ENCODE measurements at regions not wholly inside any gene's neighbourhood (a gene's known extent, or its start where the extent isn't known, plus 50 kb on each side); places are given as distances from the start of the nearest gene placed in this dataset.
"Not testable (repeated sequence)": the region's sequence is repeated elsewhere in the genome, so short reads cannot be mapped to it uniquely, and the experiment has no call there.

DNA sequence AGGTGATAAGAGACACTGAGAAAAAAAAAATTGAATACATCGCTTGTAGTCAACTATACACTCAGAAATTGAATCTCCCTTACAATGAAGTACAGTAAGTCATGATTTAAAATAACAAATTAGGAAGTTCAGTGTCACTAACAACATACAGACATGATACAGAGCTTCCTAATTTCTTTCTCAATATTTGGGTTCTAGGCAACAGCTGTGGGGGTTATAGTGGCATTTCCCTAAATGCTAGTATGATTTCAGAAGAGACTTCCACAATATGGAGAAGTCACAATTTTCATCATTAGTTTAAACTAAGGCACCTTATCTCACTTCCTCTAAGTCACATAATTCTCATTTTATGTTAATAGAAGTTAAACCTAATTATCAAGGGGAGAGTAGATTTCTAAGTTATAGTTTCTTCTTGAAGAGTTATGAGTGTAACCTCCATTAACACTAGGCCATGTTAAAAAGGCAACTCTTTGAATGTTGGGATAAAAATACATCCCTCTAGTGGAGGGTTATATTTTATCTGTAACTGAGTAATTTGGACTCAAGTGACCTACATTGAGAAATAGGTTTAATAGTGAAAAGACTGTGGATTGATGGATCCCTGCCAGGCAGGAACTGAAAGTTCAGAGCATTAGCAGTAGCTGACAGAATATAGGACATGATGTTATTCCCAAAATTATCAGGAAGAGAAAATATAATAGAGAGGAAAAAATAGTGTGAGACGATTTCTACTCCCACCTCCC, 286.0 kb upstream of the SUCLG2 start:
- DNase-seq = no peak

DNA sequence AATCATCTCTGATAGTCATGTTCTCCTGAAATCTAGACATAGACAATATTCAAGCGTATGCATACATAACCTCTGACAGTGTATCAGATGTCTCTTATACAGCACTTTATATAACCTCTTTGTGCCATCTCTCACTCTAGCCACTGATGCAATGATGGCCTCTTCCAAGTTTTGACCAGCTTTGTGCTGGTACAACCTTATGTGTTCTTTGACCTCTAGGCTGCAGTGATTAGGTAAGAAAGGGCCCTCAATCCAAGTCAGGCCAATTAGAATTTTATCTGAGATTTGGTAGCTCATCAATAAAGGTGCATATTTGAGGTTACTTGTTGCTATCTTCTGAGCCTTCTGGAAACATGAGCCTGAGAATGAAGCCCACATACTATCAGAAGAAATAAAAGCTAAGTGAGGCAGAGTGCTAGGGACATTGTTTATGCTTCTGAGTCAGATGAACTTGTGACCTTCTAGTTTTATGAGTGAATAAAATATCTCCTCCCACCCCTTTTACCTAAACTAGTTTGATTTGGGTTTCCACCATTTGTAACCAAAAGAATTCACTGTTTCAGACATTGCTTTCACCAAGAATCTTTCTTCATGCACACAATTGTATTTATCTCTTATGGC, 283.2 kb upstream of the SUCLG2 start:
- no peak for DNase-seq

DNA sequence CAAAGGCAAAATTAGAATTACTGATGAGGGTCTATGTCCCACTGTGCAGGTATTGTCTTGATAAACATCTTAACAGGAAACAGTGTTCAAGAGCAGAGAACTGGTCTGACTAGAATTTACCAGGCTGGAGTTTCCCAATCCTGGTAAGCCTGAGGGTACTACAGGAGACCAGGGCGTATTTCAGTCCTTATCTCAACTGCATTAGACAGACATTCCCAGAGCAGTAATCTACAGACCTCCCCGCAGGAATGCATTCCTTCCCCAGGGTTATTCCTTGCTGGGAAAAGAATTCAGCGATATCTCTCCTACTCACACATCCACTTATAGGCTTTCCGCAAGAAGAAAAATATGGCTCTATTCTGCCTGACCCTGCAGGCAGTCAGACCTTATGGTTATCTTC, 276.0 kb upstream of the SUCLG2 start:
- not testable (repeated sequence) for DNase-seq

DNA sequence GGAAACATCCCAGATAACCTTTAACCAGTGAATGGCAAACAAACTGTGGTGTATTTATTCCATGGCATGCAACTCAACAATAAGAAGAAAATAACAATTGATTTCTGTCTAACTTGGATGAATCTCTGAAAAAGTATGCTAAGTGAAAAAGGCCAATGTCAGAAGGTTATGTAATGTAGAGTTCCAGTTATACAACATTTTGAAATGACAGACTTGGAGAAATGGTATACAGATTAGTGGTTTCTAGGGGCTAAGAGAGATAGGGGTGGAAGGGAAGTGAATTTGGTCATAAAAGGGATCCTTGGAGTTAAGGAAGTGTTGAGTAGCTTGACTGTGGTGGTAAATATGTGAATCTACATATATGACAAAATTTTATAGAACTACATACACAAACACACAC, 269.4 kb upstream of the SUCLG2 start:
- DNase-seq = no peak

DNA sequence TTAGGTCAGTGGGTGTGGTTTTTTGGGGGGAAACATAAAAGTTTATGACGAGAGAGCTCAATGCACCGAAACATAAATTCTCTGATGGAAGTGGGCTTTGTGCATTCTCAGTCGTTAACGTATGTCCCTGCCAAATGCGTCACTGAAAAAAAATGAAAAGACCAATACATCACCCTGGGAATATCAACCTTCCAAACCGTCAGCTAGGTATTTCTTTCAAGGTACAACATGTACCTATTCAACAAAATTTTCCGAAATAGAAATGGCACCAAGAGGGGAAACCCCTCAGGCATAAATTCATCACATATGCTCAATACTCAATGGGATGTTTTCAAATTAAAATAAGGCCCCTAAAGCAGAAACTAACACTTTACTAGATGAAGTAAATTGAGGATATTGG, 266.6 kb upstream of the SUCLG2 start:
- no peak for DNase-seq

DNA sequence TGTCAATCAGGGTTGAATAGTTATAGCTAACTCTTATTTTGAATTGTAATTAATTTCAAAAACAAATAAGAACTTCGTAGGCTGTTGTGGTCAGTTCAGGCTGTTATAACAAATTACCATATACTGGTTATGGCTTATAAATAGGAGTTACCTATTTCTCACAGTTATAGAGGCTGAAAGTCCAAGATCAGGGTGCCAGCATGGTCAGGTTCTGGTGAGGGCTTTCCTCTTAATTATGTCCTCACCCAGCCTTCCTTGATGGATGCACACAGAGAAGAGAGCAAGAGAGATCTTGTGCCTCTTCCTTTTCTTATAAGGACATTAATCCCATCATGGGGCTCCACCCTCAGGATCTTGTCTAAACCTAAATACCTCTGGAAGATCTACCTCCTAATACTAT, 265.9 kb upstream of the SUCLG2 start:
- no peak for DNase-seq

DNA sequence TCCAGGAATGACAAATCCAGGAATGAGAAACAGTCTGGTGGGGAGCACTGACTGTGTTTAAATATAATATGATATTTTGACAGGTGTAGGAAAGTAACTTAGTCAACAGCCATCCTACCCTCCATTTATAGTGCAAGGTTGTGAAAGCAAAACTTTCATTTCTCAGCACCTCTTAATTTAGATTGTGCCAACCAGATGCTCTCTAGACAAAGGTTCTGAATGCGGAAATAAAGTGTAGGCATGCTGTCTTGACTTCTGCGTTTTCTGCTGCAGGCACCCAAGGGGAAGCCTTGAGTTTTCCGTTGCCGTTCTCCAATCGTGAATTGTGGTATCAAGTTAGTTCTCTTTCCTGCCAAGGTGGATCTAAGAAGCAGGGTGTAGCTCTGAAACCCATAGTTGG, 261.9 kb upstream of the SUCLG2 start:
- no peak for DNase-seq

DNA sequence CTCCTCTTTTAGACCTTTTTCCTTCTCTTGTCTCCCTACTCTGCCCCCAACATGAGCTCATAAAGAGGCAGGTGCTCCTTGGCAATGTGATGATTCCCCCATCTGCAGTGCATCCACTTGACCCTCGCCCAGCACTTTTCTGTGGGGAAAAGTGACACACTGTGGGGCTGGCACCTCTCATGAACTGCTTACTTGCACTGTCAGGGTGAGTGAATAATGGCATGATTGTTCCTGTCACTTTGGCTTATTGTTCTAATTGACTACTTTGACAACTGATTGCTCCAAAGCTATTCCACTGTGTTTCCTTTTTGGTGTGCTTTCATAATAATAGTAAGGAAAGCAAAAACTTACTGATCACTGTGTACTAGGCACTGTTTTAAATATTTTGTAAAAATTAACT, 253.3 kb upstream of the SUCLG2 start:
- DNase-seq = no peak

DNA sequence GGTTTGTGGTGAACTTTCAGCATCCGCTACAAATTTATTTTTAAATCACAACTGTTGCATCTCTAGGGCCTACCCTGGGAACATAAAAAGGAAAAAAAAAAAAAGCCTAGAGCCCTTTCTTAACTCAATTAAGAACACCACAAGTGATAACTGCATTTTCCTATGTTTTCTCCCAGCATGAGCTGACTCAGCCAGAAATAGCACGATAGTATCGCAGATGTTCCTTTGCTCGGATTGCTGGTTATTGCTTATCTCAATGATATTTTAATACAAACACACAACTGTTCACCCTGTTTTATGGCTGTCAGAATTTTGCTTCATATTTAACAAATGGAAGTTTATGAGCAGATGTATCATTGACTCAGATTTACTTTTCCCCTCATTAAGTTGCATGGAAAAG, 251.8 kb upstream of the SUCLG2 start:
- no peak for DNase-seq

DNA sequence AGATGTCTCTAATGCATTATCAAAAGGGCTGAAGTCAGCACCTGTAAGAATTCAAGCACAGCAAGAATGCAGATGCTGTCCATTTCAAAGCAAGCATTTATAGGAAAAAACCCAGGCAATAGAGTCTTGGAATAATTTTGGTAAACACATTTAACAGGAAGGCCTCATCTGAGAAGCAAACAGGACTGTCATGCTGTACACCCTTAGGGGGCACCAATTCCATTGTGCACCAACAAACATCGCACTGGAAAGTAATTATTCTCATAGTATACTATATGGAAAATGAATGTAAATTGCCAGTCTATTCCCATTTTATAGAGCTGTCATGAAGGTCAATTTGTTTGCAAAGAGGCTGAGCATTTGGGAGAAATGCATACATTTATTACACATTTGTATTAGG, 247.3 kb upstream of the SUCLG2 start:
- no peak for DNase-seq

DNA sequence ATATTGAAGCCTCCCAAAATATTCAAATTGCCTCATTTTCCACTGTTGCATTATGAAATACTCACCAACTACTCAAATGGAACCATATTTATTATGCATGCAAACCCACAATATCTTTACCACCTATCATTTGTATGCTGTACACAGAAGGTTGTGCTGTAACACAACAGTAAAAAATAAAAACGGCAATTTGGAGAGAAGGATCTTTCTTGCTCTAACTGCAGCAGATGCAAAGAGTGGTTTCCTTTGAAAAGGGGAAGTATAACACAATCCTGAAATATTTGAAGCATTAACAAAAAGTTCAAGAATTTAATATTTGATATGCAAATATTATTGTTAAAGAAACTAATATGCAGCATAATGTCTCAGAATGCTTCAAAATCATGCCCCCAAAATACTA, 244.5 kb upstream of the SUCLG2 start:
- no peak for DNase-seq

DNA sequence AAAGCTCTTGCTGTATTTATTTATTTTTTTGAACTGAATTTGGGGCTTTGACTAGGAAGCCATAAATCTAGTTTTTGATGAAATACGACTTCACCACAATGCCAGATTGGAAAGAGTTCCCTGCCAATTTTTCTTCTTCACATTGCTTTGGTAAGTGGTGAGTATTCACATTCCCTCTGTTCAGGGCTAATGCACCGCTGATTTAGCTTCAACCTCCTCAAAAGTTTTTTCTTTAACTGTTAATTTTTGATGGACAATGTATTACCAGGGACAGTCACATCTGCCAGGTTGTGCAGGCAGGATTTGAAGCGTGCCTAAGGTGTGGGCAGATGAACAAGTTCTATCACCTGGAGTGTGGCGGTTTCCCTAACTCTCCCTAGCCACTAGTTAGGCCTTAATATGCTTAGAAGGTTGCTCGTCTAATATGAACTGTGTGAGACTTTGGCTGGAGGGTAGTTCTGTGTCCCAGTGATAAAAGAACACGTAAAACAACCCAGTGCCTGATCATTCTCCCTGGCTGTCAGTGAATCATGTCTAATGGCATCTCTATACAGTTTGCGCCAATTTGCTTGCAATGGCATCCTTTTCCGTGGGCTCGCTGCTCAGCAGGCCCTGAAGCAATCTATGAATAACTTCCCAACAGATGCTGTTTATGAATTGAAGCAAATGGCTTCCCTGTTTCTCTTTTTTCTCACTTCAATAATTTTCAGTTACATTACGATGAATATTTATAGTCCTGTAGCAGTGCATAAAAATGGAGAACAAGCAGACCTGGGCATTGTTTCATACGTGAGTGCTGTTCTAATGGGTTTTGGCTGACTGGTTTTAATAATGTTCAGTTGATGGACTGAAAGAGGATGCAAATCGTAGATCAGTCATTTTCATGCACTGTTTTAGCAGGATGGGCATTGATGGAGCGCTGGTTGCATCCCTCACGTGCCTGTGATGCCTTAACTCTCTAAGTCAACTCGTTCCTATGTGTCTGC, 243.2 kb upstream of the SUCLG2 start:
- DNase-seq = no peak

DNA sequence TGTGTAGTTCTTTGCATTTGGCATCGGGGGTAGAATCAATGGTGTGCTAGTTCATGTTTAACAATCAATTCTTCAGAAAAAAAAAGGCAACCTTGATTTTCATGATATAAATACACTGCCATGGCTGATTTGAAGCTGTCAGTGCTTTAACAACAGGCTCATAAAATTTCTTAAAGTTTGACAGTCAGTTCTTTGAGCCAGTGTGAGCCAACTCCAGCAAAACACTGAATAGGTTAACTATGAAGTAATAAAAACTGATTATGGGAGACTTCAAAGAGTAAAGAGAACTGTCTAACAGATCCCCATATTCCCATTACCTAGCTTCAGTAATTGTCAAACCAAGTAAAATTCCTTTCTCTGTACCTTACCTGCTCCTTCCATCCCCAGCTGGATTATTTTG, 241.7 kb upstream of the SUCLG2 start:
- DNase-seq = no peak

DNA sequence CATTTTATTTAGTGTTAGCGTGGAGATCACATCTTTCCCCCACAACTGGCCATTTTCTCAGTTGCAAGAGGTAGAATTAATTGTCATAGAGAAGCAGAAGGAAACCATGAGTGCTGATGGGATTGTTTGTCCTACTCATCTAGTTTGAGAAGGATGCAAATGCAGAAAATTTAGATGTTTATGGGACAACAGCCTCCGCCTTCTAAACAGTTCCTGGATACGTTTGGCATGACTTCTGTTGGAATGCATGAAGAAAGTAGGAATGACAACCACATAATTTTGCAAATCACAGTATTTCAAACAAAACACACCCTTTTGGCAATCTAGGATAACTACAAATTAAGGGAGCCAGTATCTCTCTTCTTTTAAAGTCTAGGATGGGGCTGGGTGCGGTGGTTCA, 240.1 kb upstream of the SUCLG2 start:
- DNase-seq = no peak

DNA sequence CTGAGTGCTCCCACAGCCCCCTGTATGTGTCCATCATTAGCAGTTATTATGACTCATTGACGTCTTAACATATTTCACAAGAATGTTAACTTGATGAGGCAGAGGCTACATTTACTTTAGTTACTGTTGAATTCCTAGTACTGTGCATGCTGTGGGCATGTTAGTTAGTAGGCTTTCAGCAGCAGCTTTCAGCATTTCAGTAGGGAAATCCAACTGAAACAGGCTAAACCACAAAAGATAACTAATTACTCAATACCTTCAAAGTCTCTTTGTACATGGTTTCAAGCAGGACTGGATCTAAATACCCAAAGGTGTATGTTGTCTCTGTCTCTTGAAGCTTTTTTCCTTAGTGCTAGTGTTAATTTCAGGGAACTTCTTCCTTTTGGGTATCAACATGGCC, 229.9 kb upstream of the SUCLG2 start:
- DNase-seq = no peak

DNA sequence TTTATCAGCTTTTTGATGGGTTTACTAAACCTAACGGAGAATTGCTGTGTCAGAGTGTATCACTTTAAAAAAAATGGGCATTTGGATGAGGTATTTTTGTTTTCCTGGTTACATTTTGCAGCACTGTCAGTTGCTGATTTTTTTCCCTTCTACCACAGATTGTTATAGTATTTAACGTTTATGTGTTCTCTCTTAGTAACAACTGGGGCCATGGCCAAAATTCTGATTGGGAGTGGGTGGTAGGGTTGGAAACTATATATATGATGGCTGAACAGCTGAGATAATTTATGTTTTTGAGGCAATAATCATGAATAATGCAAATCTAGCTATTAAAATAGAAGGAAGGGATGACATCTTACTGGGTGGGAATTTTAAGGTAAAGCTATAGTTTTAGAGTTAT, 229.4 kb upstream of the SUCLG2 start:
- no peak for DNase-seq

DNA sequence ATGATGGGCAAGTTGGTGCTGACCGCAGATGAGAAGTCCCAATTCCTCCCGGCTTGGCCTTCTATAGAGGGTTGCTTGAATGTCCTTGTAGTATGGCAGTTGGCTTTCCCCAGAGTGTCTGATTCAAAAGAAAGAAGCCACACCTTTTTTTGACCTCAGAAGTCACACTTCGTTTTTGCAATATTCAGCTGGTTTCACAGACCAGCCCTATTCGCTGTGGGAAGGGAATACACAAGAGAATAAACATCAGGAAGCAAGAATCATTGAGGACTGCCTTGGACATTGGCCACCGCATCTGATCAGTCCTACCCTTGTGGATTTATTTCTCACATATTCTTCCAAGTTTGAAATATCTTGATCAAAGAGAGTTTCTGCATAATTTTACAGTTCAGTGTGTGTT, 228.6 kb upstream of the SUCLG2 start:
- DNase-seq = no peak

DNA sequence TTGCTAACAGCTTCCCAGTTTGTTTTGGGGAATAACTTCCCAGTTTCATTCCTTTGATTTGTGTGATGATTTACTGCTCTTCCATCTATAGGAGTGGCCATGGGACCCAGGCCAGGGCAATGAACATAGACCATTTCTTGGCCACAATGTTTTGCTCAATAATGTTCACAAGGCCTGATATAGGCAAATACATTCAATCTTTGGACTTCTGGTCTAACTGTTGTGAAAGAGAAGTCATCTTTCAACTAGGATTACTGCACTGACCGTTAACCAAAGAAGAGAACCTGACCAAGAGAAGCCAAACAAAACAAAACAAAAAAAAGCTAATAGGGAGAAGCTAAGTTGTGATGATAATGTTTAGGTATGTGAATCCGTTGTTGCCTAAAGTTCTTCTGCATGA, 221.8 kb upstream of the SUCLG2 start:
- DNase-seq = no peak

DNA sequence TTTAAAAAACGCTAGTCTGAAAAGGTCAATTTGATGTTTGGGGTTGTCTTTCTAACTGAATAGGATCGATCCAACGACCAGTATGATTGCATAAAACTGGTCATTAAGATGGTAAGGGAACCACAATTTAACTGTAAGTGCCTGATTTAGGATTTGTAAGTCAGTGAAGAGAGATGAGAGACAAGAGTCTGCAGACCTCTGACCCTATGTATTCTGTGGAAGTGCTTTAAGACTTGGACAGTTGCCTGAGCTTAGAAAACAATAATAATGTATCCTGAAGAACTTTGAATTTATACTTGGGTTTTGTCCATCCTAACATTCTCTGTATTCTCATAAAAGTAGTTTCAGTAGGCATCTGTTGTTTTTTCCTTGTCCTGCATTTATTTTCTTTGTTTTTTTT, 221.4 kb upstream of the SUCLG2 start:
- no peak for DNase-seq

DNA sequence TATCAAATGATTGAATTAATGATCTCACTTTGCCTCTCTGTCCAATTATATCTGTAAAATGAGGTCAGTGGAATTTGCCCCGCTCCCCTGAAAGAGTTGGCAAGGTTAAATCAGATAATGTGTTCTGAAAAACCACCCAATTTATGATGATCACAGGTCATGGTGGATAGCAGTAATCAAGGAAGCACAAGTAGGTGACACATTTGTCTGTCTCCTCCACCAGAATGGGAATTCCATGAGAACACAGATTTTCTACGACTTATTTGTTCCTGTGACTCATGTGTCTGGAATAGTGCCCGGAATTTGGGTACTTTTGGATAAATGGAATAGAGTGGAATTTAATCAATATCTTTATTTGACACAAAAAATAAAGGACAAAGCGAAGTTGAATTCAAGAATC, 220.9 kb upstream of the SUCLG2 start:
- DNase-seq = no peak

DNA sequence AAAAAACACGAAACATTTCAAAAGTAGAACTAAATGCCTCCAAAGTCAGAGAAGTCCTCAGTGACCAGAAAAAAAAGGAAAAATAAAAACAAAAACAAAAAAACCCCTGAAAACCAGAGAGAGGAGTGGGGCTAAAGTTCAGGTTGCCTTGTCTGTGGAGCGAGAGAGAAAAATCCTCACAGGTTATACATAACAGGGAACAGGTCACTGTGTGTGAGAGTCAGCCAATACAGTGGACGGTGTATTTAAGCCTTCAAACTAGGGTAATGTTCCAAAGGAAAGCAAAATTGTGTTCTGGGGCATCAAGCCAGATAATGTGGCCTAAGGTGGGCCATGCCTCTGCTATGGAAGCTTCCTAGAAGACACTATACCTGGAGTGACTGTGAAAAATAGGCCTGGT, 216.1 kb upstream of the SUCLG2 start:
- DNase-seq = no peak

DNA sequence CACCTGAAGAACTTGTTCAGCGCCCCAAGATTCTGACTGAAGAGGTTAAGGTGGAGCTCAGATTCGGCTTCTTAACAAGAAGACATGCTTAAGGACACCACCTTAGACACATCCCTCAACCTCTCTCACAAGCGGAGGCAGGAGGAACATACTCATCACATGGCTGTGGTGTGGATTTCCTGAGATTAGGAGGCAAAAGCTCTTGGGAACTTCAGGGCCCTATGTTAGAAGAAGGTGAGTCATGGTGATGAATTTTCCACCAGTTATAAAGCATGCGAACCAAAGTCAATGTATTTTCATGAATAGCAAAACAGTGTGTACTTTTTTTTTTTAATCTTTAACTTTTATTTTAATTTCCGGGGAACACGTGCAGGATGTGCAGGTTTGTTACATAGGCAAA, 212.2 kb upstream of the SUCLG2 start:
- DNase-seq = no peak

DNA sequence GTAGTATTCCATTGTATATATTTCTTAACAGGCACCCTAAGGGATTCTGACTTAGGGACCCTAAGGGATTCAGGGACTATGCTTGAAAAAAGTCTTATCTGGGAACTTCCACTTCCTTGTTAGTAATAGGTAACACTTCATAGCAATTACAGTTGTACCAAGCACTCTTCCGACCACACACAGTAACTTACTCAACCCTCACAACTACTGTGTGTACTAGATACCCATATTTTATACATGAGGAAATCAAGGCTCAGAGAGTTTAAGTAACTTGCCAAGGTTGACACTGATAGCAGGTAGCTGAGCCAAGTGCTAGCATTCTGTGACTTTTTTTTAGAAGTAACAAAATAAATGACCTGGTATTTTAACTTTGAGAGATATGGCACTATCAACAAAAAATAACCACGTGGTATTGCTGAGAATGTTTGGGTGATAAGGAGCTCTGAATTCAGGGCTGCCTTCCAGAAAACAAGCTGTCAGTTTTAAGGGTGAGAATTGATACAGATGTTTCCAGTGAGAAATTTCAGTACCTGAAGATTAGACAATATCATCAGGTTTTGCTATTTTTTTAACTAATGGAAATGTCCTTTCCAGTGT, 210.3 kb upstream of the SUCLG2 start:
- no peak for DNase-seq

DNA sequence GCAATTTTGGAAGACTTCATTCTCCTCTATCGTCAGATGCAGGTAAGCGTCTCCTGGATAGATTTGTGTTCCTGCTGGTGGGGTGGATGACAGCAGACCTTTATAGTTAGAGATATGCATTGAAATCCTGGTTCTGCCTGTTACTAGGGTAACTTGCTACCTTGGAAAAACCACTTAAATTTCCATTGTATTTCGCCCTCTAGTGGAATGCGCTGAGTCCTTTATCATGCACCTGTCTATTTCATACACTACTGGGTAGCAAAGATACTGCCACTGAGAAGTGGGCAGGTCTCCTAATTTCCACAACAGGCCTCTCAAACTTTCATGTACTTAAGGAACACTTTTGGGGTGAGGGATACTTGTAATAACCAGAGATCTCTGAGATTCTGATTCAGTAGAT, 209.5 kb upstream of the SUCLG2 start:
- DNase-seq = no peak

Measured in stimulated activated CD4-positive, alpha-beta T cell treated with anti-CD3 and anti-CD28 coated beads, Interleukin-2, amount 100 ng/mL, for 48 hours (primary cell).